HG02938 (cell line): ENCODE measurements at regions not wholly inside any gene's neighbourhood (a gene's known extent, or its start where the extent isn't known, plus 50 kb on each side); places are given as distances from the start of the nearest gene placed in this dataset.

ENCODE experiments used
- ATAC-seq: cut with Tn5 transposase; IDR thresholded peaks from one replicate; pipeline ENCODE4 v1.9.1; 2021; ENCODE audit warnings: mild to moderate bottlenecking, moderate library complexity; ENCODE audit not compliant: unreplicated experiment

DNA sequence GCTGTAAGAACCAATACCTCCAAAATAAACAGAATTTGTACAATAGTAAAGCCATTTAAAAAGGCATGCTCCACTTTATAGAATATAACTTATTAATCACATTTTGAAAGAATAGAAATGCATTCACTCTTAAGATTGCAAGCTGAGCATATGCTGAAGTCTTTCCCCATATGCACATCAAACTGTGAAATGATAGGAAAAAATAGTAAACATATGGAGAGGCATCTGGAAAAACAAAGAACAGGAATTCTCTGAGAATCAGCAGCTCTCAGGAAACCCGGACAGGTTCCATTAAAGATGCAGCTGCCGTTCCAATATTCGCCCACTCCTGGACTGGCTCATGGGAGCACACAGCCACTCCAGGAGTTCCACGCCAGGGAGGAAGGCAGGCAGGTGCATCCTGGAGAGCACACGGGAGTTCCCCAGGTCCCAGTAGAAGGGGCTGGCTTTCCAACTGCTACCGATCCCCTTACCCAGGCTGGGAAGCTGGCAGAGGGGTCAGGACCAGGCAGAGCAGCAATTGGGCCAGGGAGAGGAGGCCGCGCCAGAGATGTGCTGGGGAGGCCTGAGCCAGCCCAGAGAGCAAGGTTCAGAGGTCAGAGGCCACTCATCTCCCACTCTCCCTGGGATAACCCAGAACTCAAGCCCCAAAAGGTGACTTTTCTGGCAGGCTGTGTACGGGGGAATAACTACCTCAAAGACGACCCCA lies 111.1 kb downstream of the DLL1 start:
- ATAC-seq: no peak

DNA sequence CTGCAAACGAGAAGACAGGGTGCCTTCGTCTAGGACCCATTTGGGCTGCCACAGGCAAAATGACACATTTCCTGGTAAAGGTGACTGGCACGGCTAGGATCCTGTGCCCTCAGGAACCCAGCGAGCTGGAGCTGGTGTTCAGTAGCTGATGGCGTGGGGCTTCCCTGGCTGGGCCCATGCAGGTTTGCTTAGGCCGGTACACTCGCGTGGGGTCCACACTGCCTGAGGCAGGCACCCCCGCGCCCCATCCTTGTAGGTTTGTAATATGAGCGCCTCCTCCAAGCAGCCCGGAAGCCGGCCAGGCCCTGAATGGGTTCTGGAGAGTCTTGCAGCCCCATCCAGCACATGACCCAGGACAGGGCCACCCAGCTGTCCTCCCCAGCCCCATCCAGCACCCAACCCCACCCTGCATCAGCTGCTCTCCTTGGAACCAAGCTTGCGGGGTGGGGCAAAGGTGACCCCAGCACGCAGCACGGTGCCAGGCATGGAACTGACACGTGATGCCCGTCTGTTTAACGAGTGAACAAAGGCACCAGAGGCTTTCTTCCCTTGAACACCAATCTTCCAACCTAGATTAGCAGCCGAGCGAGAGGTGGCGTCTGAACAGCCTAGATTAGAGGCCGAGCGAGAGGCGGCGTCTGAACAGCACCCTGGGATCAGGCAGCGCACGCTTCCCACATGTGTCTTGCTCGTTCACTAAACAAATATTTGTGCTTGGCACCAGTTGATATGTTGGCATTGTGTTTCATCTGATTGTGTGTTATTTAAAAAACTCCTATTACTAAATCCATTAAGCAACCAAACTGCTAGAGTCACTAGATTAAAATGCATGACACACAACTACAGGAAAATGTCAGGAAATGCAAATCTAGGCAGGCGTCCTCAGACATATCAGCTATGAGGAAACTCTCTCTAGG lies 112.1 kb downstream of the DLL1 start:
- ATAC-seq: no peak

DNA sequence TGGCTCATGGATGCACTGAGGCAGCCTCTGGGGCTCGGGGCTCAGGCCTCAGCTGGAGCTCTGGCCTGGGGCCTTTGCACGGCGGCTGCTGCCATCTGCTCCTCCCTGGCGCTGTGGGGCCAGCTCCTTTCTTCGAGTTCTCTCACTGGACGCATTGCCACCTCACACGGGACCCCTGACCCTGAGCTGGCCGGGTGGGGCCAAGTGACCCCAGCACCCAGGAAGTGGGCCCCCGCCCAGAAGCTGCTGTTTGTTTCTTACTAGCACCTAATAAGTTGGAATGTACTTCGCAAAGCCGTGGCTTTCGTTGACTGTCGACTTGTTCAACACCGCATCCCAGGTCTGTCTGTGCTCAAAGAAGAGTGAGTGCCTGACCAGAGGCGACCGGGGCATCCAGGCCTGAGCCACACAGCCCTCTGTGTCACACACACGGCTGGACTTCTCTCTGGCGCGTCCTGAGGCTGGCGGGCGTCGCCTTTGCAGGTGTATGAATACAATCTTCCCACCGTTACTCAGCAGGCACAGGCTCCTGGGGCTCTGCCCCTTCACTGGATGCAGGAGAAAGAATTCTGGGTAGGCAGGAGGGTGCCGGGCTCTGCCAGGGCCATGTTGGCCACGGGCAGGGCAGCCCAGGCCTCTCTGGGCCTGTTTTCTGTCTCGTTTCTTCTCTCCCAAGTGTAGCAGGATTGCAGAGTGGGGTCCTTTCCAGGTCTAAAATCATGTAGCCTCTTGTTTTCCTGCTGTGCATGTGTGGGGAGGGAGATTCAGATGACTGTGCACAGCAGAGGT lies 112.9 kb downstream of the DLL1 start:
- no peak for ATAC-seq

DNA sequence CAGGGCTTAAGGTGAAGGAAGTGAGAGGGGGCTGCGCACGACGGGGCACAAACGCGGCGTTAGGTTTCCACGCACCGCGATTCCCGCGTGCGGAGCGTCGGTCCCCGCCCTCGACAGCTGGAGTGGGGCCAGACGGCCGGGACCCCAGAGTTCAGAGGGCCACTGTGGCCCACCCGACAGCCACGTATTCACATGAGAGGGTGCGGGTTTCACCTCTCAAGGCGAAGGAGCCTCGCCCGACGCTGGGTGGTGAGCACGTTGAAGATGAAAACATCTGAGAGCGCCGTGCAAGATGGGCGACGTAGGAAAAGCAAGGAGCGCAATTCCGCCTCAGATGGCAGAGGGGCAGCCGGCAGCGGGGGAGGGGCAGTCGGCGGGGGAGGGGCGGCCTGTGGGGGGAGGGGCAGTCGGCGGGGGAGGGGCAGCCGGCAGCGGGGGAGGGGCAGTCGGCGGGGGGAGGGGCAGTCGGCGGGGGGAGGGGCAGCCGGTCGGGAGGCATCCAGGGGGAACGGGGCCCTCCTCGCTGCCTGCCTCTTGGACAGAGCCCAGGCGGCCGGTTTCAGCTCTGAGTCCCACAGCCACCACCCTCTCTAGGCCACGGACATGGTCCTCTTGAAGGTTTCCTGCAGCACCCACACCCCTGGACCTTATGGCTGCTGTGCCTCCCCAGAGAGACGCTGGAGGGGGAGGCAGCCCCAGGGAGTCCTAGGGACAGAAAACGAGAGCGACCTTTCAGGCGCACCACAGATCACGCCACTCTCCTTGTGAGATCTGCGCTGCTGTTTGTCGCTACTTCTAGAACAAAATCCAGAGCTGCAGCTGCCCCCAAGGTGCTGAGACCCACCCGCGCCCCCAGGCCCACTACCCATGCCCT lies 113.7 kb downstream of the DLL1 start:
- no peak for ATAC-seq

DNA sequence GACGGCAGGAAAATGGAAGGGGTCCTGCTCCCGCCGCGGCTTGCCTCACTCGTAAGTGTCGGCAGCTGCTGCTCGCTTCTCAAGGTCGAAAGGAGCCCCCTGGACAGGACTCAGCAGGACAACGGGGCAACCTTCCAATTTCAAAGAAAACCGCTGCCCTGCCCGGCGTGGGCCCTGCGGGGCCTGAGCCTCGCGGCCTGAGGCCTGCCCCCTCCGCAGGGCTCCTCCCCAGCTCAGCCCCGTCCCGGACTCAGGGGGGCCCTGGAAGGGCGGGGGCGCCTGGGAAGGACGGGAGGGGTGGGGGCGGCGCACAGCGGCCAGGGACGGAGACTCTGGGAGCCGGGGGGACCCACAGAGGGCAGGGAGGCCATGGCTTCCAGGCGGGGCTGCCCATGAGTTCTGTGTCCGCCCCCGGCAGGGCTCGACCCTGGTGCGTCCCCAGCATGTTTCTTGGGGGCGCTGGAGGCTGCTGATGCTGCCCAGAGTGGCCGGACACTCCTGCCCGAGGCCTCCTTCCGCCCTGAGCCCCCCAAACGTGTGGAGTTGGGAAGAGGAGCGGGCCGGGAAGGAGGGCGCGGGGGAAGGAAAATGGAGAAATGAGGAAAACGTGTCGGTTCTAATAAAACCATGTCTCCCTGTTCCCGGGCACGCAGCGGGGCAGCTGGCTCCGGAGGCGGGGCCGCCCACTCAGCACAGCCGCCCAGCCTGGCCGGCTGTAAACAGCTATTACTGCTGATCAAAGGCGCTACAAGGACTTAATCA lies 114.6 kb downstream of the DLL1 start:
- ATAC-seq: no peak

DNA sequence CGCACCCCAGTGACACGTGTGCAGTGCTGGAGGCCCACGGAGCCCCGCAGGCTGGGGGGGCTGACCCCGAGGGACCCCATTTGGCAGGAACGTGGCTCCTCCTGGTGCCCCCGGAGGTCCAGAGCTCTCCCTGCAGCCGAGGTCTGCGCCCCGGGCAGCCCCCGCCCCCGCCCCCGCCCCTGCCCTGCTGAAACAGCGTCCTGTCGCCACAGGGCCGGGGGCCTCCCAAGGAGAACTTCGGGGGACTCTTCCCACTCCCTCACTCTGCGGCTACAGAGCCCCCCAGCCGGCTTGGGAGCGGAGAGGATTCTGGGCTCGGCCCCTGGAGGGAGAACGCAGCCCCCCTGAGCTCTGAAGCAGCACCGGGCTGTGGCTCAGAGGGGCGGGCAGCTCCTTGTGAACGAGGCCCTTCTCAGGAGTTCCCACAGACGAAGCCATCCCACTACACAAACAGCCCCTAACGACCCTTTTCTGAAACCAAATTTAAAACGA lies 115.2 kb downstream of the DLL1 start:
- ATAC-seq: no peak

DNA sequence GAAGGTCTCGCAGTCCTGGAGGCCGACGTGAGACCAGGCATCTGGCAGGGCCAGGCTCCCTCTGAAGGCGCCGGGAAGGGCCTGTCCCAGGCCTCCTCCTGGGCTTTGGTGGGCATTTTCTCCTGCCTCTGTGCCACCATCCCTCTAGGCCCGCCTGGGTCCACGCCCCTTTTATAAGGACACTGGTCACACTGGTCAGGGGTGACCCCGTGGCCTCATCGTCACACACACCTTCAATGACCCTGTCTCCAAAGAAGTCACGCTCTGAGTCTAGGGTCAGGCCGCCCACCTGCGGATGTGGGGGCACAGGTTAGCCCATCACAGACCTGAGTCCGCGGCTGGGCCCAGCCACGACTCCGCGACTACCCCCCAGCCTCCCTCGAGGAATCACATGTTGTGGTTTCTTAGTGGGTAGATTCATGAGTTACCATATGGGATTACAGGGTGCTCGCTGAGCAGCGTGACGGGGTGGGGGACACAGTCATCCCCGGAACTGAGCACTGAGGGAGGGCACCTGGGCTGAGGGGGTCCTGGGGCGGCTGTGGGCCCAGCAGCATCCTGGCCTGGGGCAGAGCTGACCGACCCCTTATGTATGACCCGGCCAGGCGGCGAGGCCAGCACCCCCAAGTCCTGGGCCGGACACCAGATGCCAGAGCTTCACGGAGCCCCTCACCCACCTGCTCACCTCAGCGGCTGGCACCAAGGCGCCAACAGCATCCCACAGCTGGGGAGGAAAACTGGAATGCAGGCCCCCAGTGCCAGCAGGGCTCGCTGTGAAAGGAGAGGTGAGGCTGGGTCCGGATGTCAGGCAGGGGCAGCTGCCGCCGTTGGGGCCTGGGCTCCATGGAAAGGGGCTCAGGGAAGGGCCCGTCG lies 115.9 kb downstream of the DLL1 start:
- no peak for ATAC-seq

DNA sequence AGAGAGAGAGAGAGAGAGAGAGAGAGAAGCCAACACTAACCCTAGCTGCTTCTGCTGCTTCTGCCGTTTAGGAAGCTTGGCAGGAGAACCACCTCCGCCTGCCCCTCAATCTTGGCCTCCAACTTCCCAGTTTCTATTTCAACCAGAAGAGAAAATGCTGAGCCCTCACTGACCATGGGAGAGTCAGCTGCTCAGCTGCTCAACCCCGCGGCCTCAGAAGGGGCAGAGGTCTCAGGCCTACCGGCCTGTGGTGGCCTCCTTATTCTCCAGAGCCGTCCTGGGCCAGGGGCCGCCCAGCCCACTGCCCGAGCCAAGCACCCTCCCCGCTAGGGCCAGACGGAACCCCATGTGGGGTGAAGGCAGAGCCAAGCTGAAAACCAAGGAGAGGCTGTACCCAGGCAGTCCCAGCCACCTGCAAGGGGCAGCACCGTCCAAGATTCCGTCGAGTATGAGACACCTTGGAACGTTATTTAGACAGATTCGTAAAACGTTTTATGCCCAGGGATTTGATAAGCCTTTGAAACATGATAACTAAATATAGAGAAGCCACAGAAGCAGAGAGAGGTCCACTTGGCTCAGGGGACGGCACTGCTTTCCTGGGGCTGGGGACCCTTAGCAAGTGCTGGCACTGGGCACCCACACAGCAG lies 116.6 kb downstream of the DLL1 start:
- no peak for ATAC-seq

DNA sequence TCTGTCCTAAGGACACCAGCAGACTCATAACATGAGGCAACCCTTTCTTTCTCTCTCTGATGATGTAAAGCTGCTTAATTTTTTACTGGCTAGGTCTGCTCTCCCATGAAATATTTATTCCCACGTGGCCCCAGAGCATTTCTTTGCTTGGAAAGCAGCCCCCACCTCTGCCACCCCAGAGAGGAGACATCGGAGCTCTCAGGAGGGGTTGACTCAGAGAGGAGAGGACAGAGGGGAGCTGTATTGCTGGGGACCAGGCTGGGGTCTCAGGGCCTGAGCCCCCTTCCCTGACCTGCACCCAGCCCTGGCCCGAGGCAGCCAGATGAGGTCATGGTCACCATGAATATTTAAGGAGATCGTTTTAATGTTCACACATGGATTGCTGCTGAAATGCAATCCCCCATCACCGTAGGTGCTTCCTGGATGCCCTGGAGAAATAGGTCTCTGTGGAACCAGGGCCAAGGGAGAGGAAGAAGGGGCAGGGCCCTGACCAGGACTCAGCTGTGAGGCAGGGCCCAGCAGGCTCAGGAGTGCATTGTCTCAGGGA lies 117.5 kb downstream of the DLL1 start:
- no peak for ATAC-seq

DNA sequence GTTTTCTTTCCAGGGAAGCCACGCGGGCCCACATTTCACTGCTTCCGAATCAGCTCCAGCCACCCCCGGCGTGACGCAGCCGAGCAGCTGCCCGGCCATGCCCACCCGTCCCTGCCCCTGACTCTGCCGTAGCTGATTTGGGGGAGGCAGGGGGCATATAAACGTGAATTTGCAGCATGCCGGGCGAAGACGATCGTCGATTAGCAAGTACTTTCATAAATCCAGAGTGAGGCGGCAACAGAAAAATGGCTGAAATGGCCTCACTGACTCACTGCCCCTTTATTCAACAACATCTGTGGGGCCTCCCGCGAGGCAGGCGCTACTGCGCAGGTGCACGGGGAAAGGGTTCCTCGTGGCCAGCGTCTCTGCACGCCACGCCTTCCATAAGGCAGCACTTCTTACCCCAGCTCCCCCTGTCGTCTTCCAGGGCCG lies 118.0 kb downstream of the DLL1 start:
- ATAC-seq: no peak

DNA sequence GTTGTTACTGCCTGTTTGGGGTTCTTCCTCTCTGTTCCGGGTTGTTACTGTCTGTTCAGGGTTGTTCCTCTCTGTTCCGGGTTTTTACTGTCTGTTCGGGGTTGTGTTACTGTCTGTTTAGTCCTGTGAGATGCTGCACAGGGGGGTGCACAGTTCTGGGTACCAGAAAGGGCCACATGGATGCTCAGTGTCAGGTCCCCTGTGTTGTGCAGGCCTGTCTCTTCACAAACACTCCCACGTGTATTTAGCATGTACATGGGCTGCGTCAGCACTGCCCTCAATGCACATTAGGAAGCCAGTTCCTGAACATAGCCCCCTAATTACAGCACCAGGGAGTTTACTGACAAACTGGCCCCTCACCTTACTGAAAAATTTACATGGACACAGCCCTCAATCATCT lies 118.5 kb downstream of the DLL1 start:
- ATAC-seq: no peak

DNA sequence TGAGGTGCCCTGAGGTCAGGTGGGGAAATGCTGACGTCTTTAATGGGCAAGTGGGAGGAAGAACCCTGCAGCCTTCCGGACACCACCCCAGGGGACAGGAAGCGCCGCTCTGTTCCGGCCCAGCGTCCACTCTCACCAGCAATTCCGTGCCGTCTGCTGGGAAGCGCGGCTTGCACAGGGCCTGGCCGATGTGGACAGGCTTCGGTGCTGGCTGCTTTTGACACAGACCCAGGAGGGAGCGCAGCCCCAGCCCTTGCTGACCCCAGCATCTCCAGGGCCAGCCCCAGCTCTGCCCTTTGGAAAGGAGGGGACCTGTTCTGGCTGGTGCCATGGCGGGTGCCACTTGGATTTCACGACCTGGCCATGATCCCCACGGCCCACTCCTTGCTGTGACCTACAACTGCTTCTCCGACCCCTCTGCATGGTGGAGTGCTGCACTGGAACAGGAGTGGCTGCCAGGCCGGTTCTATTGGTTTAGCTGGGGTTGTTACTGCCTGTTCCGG lies 123.2 kb downstream of the DLL1 start:
- no peak for ATAC-seq

DNA sequence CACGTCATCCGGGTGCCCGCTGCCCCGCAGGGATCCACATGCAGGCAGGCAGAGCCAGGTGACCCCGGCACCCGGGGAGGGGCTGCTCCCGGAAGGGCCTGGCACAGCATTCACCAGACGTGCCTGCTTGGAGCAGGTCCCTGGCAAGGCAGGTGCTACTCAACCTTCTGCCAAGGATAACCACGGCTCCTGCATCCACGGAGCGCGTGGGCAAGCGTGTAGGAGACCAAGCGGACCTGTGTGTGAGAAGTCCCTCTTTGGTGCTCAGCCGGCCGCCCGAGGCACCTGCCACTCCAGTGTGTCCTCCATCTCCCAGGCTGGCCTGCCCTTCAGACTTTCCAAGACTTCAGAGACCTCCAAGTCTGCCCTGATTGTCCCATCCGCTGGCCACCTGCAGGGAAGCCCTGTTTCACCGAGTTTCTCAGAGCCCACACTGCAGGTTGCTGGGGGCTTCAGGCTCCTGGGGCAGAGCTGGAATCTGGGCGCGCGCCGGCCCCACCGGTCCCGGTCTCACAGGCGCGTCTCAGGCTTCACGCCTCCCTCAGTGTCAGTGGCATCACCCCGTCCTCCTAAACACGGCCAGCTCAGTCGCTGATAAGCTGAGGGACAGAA lies 124.3 kb downstream of the DLL1 start:
- no peak for ATAC-seq

DNA sequence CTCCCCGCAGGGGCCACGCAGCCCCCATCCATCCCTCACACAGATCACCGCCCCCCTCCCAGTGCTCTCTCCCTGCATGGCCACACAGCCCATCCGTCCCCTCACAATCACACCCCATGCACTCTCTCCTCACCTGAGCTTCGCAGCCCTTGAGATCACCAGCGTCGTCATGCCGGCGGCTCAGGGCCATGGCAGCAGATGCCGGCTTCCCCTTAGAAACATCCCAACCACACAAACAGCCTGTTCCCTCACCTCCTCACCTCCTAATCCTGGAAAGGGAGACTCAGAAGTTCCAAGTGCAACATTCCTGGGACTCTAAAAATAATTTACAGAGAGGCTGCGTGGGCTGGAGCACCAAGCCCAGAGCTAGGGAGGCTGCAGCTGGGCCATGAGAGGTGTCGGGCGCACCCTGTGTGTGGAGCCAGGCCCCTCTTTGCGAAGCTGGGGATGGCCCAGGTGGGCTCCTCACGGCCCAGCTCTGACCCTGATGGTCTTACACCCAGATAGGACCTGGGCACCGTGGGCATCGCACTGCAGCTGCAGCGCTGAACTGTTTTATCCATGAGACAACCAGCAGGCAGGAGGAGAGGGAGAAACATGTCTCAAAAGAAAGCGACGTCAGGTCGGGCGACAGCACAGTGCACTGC lies 125.3 kb downstream of the DLL1 start:
- ATAC-seq: no peak

DNA sequence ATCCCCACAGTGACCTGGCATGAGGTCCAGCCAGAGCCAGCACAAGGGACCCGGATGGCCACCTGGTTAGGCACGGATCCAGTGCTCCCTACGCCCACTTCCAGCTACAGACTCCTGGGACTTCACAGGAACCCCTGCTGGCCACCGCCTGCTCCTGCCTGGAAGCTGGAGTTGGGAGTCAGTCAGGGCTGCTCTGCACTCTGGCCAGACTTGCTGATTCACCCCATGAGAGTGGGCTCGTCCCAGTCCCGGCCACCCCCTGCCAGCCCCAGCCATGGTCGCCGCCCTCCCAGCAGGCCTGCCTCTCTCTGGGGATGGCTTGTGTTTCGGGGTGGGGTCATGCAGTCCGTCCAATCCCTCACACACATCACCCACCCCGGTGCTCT lies 125.8 kb downstream of the DLL1 start:
- ATAC-seq: no peak

DNA sequence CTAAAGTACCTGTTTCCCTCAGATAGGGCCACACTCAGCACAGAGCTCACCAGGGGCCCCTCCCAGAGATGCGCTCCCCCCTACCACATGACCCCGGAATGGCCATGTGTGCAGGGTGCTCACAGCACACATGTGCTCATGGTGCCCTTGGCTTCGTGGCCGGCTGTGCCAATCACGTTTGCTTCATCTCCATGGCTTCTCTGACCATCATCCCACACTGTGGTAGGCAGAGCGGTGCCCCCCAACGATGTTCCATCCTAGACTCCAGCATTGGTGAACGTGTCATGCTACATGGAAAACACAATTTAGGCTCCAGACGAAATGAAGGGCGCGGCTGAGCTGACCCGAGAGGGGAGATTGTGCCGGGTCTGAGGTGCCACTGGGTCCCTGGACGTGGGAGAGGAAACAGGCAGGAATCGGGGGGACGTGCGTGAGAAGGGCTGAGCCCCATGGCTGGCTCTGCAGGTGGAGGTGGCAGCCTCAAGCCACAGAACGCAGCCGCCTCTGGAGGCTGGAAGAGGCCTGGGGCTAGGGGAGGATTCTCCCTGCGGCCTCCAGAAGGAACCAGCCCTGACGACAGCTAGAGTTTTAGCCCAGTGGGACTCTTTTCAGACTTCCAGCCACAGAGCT lies 126.5 kb downstream of the DLL1 start:
- ATAC-seq: no peak
